OCI-LY1 (cell line): ENCODE measurements at regions not wholly inside any gene's neighbourhood (a gene's known extent, or its start where the extent isn't known, plus 50 kb on each side); places are given as distances from the start of the nearest gene placed in this dataset.

ENCODE experiments used
- H2AFZ ChIP-seq: fragments of 200-600 bp; sonication (generic), shearing (Covaris generic); 2 replicates; pipeline ENCODE4 v1.6.0; 2014; ENCODE audit warnings: antibody characterized with exemption, mild to moderate bottlenecking, low read length
- H3F3A ChIP-seq: fragments of 200-600 bp; sonication (generic), shearing (Covaris generic); 2 replicates; pipeline ENCODE4 v1.6.0; 2014; ENCODE audit warnings: mild to moderate bottlenecking, antibody characterized with exemption, low read length, moderate library complexity; ENCODE audit not compliant: insufficient read depth
- H3K27ac ChIP-seq: fragments of 200-600 bp; sonication (generic); 2 replicates; pipeline ENCODE4 v1.5.1; 2014; ENCODE audit warnings: low read length, mixed run types, mild to moderate bottlenecking, low read depth; ENCODE audit not compliant: poor library complexity, severe bottlenecking
- H3K27me3 ChIP-seq: fragments of 200-600 bp; sonication (generic); 2 replicates; pipeline ENCODE4 v1.6.0; 2014; ENCODE audit warnings: antibody characterized with exemption, mild to moderate bottlenecking, low read length, moderate library complexity; ENCODE audit not compliant: insufficient read depth
- H3K36me3 ChIP-seq: fragments of 200-600 bp; sonication (generic); 2 replicates; pipeline ENCODE4 v1.6.1; 2014; ENCODE audit warnings: mild to moderate bottlenecking, antibody characterized with exemption, low read length, moderate library complexity, mixed read lengths; ENCODE audit not compliant: insufficient read depth
- H3K4me1 ChIP-seq: fragments of 200-600 bp; sonication (generic); 2 replicates; pipeline ENCODE4 v1.5.1; 2014; ENCODE audit warnings: mild to moderate bottlenecking, low read length, moderate library complexity; ENCODE audit not compliant: insufficient read depth, severe bottlenecking
- H3K4me2 ChIP-seq: fragments of 200-600 bp; sonication (generic), shearing (Covaris generic); 2 replicates; pipeline ENCODE4 v1.6.1; 2014; ENCODE audit warnings: low read length
- H3K4me3 ChIP-seq: fragments of 200-600 bp; sonication (generic); 2 replicates; pipeline ENCODE4 v1.5.1; 2014; ENCODE audit warnings: low read length, low read depth, mild to moderate bottlenecking, mixed read lengths; ENCODE audit not compliant: poor library complexity, severe bottlenecking
- H3K79me2 ChIP-seq: fragments of 200-600 bp; shearing (Covaris generic); 2 replicates; pipeline ENCODE4 v1.6.1; 2016; ENCODE audit warnings: mixed run types, low read length, mixed read lengths; ENCODE audit not compliant: insufficient read depth
- H3K9ac ChIP-seq: fragments of 200-600 bp; sonication (generic), shearing (Covaris generic); 2 replicates; pipeline ENCODE4 v1.6.1; 2014; ENCODE audit warnings: mild to moderate bottlenecking, low read length, mixed read lengths
- H3K9me2 ChIP-seq: fragments of 200-600 bp; sonication (generic), shearing (Covaris generic); 2 replicates; pipeline ENCODE4 v1.6.1; 2014; ENCODE audit warnings: low read depth, mild to moderate bottlenecking, low read length, mixed read lengths
- H3K9me3 ChIP-seq: fragments of 200-600 bp; shearing (Covaris generic); 2 replicates; pipeline ENCODE4 v1.6.1; 2014; ENCODE audit warnings: low read length, mixed read lengths
- H4K20me1 ChIP-seq: fragments of 200-600 bp; sonication (generic), shearing (Covaris generic); 2 replicates; pipeline ENCODE4 v1.6.0; 2016; ENCODE audit warnings: mild to moderate bottlenecking, low read length; ENCODE audit not compliant: insufficient read depth
- EZH2 ChIP-seq: fragments of 200-600 bp; sonication (generic), shearing (Covaris generic); IDR thresholded peaks from 2 replicates; pipeline ENCODE4 v1.8.0; 2017; ENCODE audit warnings: borderline replicate concordance, mixed run types, mild to moderate bottlenecking, antibody characterized with exemption, low read length, moderate library complexity, mixed read lengths
- TF ChIP-seq, protein P1 (sequence below): fragments of 200-600 bp; sonication (generic), shearing (Covaris generic); IDR thresholded peaks from 2 replicates; pipeline ENCODE4 v1.5.1; 2017; ENCODE audit warnings: mild to moderate bottlenecking, antibody characterized with exemption, low read length, moderate library complexity, mixed read lengths

DNA sequence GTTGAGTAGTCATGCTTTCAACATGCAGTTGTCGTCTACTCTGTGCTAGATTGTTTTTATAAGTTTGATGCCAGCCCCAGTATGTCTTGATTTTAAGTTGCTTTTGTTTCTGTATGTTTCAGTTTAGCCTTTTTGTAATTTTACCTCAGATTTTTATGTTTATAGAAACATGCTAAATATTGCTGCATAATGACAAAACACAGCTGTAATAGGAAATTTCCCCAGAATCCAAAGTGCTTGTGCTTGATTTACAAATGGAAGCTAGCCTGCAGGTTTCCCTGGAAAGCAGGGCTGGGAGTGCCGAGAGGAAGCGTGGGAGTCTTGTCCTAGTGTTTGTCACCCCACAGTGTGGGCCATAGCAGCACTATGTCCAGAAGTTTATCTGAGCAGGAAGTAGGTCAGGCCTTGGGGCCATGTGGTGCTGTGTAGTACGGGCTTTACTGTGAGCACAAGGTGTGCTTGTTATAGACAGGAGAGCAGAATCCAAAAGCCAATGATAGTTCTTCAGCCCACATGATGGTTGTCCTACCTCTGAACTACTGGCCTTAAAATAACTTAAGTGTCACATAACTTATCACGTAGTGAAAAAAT is 100.0 kb upstream of the NREP start:
- Histone ChIP-seq H3K4me3 (no peak overlapping the region), H4K20me1 (no peaks in the 10 kb centered on the region), H3K36me3 (no peaks in the 10 kb centered on the region), H3K9me3 (no peaks in the 10 kb centered on the region), H2AFZ (no peak overlapping the region), H3K79me2 (no peaks in the 10 kb centered on the region), H3K27ac (no peak overlapping the region), H3K9me2 (no peaks in the 10 kb centered on the region), H3F3A (no peaks in the 10 kb centered on the region), H3K9ac (no peak overlapping the region), H3K4me1 (peaks cover 16% of the 10 kb centered on the region), H3K27me3 (no peaks in the 10 kb centered on the region), H3K4me2 (no peak overlapping the region)
- TF ChIP-seq, protein P1, sequence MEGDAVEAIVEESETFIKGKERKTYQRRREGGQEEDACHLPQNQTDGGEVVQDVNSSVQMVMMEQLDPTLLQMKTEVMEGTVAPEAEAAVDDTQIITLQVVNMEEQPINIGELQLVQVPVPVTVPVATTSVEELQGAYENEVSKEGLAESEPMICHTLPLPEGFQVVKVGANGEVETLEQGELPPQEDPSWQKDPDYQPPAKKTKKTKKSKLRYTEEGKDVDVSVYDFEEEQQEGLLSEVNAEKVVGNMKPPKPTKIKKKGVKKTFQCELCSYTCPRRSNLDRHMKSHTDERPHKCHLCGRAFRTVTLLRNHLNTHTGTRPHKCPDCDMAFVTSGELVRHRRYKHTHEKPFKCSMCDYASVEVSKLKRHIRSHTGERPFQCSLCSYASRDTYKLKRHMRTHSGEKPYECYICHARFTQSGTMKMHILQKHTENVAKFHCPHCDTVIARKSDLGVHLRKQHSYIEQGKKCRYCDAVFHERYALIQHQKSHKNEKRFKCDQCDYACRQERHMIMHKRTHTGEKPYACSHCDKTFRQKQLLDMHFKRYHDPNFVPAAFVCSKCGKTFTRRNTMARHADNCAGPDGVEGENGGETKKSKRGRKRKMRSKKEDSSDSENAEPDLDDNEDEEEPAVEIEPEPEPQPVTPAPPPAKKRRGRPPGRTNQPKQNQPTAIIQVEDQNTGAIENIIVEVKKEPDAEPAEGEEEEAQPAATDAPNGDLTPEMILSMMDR, result no peak
- TF ChIP-seq EZH2, result no peak

DNA sequence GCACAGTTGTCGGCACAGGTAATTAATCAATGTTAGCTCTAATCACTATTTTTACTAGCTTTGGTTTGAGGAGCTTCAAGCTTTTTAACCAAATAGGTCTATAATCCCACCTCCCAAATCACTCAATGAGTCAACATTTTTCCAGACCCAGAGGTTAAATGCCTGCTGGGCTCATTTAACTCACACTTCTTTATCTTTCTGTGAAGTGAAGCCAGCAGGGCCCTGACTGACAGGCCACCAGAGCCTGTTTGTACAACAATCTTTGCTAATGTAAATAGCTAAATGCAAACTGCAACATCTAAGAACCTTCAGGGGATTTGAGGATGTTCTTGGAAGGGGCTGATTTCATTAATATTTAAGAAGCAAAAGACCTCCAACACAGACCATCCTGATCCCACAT is 98.4 kb upstream of the NREP start:
- no peaks in the 10 kb centered on the region for H3K9me2 ChIP-seq
- H3K4me1 ChIP-seq, result peaks cover 16% of the 10 kb centered on the region
- H3K79me2 ChIP-seq, result no peaks in the 10 kb centered on the region
- H3K36me3 ChIP-seq, result no peaks in the 10 kb centered on the region
- H4K20me1 ChIP-seq, result no peaks in the 10 kb centered on the region
- no peak overlapping the region for H2AFZ ChIP-seq
- H3K4me3 ChIP-seq, result no peak overlapping the region
- no peak overlapping the region for H3K9ac ChIP-seq
- H3K9me3 ChIP-seq, result no peaks in the 10 kb centered on the region
- no peak overlapping the region for H3K27ac ChIP-seq
- no peaks in the 10 kb centered on the region for H3F3A ChIP-seq
- no peaks in the 10 kb centered on the region for H3K27me3 ChIP-seq
- no peak for TF ChIP-seq EZH2
- TF ChIP-seq, protein P1, result no peak
- no peak overlapping the region for H3K4me2 ChIP-seq

DNA sequence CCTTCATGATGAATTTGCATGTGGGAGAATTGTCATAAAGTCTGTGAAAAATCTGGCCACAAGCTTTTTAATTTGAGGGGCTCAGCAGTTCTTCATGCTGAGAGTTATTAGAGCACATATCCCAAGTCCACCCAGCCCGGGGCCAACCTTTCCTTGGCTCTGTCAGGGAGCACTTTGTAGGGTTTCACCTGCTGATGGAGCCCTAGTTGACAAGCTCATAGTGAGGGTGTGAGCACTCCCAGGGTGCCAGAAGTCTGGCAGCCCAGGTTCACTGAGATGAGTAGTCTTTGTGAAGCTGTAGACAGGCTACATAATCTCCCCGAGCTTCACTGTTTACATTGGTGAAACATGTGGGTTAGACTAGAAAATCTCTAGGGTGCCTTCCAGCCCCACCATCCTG is 97.2 kb upstream of the NREP start:
- H3K9me2 ChIP-seq, result no peaks in the 10 kb centered on the region
- H3K4me3 ChIP-seq, result no peak overlapping the region
- H3F3A ChIP-seq, result no peaks in the 10 kb centered on the region
- H3K4me2 ChIP-seq, result peak overlapping the region; percentile 17; the same call in 1 of the 2 replicates
- no peaks in the 10 kb centered on the region for H3K79me2 ChIP-seq
- no peaks in the 10 kb centered on the region for H3K36me3 ChIP-seq
- no peak overlapping the region for H3K27ac ChIP-seq
- no peak for TF ChIP-seq EZH2
- peaks cover 16% of the 10 kb centered on the region for H3K4me1 ChIP-seq
- no peak overlapping the region for H3K9ac ChIP-seq
- H4K20me1 ChIP-seq, result no peaks in the 10 kb centered on the region
- no peaks in the 10 kb centered on the region for H3K27me3 ChIP-seq
- H2AFZ ChIP-seq, result peak overlapping the region; percentile 63; the same call in 1 of the 2 replicates
- no peaks in the 10 kb centered on the region for H3K9me3 ChIP-seq

DNA sequence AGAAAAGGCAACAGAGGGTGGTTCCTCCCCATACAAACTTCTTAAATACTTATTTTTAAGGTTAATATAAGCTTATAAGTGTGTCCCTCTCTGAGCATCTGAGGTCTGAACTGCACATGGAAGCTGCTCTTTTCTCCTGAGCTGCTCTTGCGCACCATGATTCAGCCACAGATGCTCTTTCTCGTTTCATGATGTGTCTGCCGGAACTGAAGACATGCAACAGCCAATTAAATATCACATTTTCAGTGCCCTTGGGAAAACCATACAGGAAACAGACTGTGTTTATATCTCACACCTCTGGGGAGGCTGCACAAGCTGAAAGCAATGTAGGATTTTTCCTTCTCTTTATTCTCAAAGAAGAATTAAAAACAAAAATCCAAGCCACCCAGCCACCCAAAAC is 96.8 kb upstream of the NREP start:
- Histone ChIP-seq H3K4me3 (no peak overlapping the region), H4K20me1 (no peaks in the 10 kb centered on the region)

More for the DNA sequence above, 96.8 kb upstream of the NREP start:
- no peak for TF ChIP-seq EZH2
- TF ChIP-seq, protein P1, result no peak
- Histone ChIP-seq H3K9ac (no peak overlapping the region), H3K4me1 (peaks cover 16% of the 10 kb centered on the region), H2AFZ (no peak overlapping the region; the same call in 1 of the 2 replicates), H3F3A (no peaks in the 10 kb centered on the region), H3K9me3 (no peaks in the 10 kb centered on the region), H3K27ac (no peak overlapping the region), H3K36me3 (no peaks in the 10 kb centered on the region), H3K79me2 (no peaks in the 10 kb centered on the region), H3K27me3 (no peaks in the 10 kb centered on the region), H3K4me2 (peak overlapping the region; percentile 17; the same call in 1 of the 2 replicates), H3K9me2 (no peaks in the 10 kb centered on the region)
